Iris pigment epithelial cell (primary cell): ENCODE measurements at regions not wholly inside any gene's neighbourhood (a gene's known extent, or its start where the extent isn't known, plus 50 kb on each side); places are given as distances from the start of the nearest gene placed in this dataset.

Experiments used
- DNase-seq: peaks from one replicate; pipeline ENCODE4 v3.0.0-alpha.2; 2011; ENCODE audit warnings: low read depth

GRCh38 chr9:18074041-18074440 lies 399.9 kb upstream of the ADAMTSL1 start:
- DNase-seq = no peak

GRCh38 chr9:18075253-18075952 lies 398.6 kb upstream of the ADAMTSL1 start:
- no peak for DNase-seq

- no peak for DNase-seq
Measured at GRCh38 chr9:18077941-18078678, 395.8 kb upstream of the ADAMTSL1 start.

- no peak for DNase-seq
Measured at GRCh38 chr9:18092138-18092537, 381.8 kb upstream of the ADAMTSL1 start.

GRCh38 chr9:18106006-18106560 lies 367.9 kb upstream of the ADAMTSL1 start:
- no peak for DNase-seq

- DNase-seq = no peak
Measured at GRCh38 chr9:18109675-18110074, 364.3 kb upstream of the ADAMTSL1 start.

GRCh38 chr9:18111146-18111545 lies 362.8 kb upstream of the ADAMTSL1 start:
- no peak for DNase-seq

- no peak for DNase-seq
Measured at GRCh38 chr9:18114559-18115475, 359.1 kb upstream of the ADAMTSL1 start.

- no peak for DNase-seq
Measured at GRCh38 chr9:18118268-18118667, 355.7 kb upstream of the ADAMTSL1 start.

GRCh38 chr9:18122171-18122570 lies 351.8 kb upstream of the ADAMTSL1 start:
- peak; percentile 28 for DNase-seq

GRCh38 chr9:18124760-18125159 lies 349.2 kb upstream of the ADAMTSL1 start:
- peak; percentile 40 for DNase-seq

GRCh38 chr9:18126831-18127498 lies 347.0 kb upstream of the ADAMTSL1 start:
- no peak for DNase-seq

GRCh38 chr9:18127499-18127875 lies 346.5 kb upstream of the ADAMTSL1 start:
- no peak for DNase-seq

- DNase-seq = no peak
Measured at GRCh38 chr9:18129809-18130334, 344.1 kb upstream of the ADAMTSL1 start.

GRCh38 chr9:18136354-18136994 lies 337.5 kb upstream of the ADAMTSL1 start:
- DNase-seq = no peak

GRCh38 chr9:18137815-18138214 lies 336.1 kb upstream of the ADAMTSL1 start:
- no peak for DNase-seq

- no peak for DNase-seq
Measured at GRCh38 chr9:18138656-18139055, 335.3 kb upstream of the ADAMTSL1 start.

- no peak for DNase-seq
Measured at GRCh38 chr9:18141681-18142080, 332.3 kb upstream of the ADAMTSL1 start.

- peak; percentile 7 for DNase-seq
Measured at GRCh38 chr9:18143073-18143745, 330.7 kb upstream of the ADAMTSL1 start.

- DNase-seq = no peak
Measured at GRCh38 chr9:18146329-18146728, 327.6 kb upstream of the ADAMTSL1 start.
